HuH-7 (cell line): ENCODE measurements at regions not wholly inside any gene's neighbourhood (a gene's known extent, or its start where the extent isn't known, plus 50 kb on each side); places are given as distances from the start of the nearest gene placed in this dataset.
"Not testable (repeated sequence)": the region's sequence is repeated elsewhere in the genome, so short reads cannot be mapped to it uniquely, and the experiment has no call there.

Experiments used
- DNase-seq: peaks from one replicate; pipeline ENCODE4 v3.0.0; 2011; ENCODE audit warnings: low spot score

DNA sequence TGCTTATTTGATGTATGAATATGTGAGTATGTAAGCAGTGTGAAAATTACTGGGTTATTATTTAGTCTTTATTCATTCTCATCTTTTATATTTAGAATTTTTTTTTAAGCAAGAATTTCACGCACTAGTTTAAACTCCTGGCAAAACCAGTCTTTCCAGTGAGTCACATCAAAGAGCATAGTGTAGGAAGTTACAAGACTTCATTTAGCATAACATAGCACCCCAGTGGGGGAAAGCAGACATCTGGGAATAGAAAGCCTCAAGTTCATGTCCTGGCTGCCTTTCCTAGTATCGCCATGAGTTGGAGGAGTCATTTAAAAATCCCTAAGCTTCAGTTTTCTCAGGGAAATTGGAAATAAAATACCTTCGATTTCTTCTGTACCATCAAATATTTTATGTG, 408.3 kb downstream of the NUP35 start:
- no peak for DNase-seq

DNA sequence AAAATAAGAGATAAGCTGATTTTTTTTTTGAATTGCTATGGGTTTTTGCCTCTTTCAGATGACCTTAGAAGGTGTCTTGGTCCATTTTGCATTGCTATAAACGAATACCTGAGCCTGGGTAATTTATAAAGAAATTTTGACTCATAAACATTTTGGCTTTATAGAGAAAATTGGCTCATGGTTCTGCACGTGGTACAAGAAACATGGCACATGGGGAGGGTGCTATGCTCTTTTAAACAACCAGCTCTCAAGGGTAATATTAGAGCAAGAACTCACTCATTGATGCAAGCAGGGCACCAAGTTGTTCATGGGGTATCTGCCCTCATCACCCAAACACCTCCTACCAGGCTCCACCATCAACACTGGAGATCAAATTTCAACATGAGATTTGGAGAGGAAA, 408.8 kb downstream of the NUP35 start:
- no peak for DNase-seq

DNA sequence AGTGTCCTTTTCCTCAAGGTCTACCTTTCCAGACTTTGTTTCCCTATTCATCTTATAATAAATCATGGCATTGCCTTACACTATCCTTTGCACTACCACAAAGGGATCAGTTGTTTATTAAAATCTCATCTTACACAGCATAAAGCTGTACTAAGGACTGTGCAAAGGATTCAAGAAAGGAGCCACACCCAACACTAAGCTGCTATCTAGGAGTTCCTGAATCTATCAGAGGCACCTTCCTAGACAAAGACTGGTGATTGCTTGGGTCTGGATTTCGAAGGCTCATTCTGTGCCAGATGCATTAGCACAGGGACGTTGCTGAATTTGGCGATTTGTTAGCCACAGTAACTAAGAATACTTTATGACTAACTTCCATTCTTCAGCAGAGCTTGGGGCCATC, 412.0 kb downstream of the NUP35 start:
- DNase-seq, result no peak

DNA sequence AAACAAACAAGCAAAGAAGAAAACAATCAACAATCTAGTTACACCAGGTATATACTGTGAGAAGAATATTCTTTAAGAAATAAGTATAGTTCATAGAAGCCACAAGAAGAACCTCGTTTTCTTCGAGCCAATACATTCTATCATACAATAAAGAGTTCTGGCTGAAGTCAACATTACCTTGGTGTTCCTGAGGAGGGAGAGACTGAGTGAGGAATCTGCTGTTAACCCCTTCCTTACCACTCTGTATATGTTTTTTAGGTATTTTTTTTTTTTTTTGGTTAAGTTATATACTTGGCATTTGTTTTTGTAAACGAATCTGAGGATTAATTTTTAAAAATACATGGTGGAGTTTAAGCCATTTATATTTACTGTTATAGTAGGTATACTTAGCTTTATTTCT, 412.5 kb downstream of the NUP35 start:
- DNase-seq, result no peak

DNA sequence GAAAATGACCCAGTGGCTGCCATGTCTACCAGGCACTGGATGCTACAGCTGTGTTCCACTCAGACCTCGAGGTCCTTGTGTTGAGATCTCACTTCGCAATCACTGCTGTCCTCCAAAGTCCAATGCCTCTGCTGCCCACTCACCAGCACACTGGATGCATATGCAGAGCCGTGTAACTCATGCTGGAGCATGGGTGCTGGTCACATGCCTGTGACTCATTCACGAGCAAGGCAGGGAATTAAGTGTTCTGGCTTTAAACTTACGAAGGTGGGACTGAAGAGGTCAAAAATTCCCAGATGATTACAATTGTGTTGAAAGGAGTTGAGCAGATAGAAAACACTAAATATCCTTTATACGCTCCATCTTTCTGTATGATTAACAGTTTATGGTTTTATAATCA, 417.5 kb downstream of the NUP35 start:
- DNase-seq, result peak; percentile 8

DNA sequence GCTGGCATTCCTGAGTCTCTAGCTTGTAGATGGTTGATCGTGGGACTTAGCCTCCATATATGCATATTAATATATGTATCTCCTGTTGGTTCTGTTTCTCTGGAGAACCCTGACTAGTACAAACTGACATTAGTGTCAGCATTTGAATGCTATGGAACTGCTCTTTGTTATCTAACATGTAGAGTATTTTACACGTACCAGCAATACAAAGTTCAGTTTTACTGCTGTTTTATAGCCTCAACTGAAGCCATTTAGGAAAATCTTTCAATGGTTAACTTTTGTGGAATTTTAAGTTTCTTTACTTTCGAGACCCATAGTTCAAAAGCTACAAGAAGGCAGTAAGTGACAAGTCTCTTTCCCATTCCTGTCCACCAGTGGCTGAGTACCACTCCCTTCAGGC, 418.4 kb downstream of the NUP35 start:
- peak; percentile 27 for DNase-seq

DNA sequence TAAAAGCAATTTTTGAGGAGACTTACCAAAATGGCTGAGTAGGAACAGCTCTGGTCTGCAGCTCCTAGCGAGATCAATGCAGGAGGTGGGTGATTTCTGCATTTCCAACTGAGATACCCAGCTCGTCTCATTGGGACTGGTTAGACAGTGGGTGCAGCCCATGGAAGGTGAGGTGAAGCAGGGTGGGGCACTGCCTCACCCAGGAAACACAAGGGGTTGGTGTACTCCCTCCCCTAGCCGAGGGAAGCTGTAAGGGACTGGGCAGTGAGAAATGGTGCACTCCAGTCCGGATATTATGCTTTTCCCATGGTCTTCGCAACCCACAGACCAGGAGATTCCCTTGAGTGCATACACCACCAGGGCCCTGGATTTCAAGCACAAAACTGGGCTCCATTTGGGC, 419.0 kb downstream of the NUP35 start:
- DNase-seq, result no peak

DNA sequence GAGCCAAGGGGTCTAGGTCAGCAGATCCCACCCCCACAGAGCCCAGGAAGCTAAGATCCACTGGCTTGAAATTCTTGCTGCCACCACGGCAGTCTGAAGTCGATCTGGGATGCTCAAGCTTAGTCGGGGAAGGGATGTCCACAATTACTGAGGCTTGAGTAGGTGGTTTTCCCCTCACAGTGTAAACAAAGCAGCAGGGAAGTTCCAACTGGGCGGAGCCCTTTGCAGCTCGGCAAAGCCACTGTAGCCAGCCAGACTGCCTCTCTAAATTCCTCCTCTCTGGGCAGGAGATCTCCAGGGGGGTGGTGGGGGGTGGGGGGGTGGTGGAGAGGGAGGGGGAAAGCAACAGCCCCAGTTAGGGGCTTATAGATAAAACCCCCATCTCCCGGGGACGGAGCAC, 419.5 kb downstream of the NUP35 start:
- DNase-seq, result peak; percentile 17

DNA sequence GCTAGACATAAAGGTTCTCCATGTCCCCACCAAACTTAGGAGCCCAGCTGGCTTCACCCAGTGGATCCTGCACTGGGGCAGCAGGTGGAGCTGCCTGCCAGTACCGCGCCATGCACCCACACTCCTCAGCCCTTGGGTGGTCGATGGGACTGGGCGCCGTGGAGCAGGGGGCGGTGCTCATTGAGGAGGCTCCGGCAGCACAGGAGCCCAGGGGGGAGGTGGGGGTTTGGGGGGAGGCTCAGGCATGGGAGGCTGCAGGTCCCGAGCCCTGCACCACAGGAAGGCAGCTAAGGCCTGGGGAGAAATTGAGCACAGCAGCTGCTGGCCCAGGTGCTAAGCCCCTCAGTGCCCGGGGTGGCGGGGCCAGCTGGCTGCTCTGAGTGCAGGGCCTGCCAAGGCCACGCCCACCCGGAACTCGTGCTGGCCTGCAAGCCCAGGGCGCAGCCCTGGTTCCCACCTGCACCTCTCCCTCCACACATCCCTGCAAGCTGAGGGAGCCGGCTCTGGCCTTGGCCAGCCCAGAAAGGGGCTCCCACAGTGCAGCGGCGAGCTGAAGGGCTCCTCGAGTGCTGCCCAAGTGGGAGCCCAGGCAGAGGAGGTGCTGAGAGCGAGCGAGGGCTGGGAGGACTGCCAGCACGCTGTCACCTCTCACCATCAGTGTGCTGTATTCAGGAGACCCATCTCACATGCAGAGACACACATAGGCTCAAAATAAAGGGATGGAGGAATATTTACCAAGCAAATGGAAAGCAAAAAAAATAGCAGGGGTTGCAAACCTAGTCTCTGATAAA, 422.5 kb downstream of the NUP35 start:
- not testable (repeated sequence) for DNase-seq

DNA sequence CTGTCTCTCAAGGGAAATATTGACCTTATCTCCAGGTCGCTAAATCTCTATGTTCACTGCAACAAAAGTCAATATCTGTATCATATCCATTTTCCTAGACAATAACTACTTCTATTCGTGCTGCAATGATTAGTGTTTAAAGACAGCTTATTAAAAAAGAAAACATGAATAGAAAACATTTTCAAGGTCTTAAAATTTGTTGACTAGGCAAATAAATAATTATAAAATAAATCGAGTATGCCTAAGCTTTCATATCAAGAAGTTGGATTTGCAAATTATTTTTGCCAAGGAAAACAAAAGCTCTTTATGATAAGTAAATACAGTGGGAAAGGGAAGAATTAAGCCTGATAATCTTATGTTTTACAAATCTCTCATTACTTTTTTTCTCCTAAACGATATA, 428.5 kb downstream of the NUP35 start:
- no peak for DNase-seq

DNA sequence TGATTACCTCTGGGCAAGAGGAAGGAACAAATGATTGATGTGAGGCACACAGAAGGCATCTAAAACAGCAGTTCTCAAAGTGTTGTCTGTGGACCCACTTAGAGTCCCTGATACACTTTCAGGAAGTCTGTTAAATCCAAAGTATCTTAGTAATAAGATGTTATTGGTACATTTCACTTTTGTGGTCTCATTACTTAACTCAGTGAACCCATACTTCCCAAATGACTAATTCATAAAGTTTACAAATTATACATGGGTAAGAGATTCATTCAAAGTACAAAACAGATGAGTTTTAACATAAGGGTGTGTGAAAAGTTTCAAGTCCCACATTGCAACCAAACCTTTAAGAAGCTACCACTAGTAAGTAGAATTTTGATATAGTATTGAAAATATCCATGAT, 440.5 kb downstream of the NUP35 start:
- DNase-seq, result no peak

DNA sequence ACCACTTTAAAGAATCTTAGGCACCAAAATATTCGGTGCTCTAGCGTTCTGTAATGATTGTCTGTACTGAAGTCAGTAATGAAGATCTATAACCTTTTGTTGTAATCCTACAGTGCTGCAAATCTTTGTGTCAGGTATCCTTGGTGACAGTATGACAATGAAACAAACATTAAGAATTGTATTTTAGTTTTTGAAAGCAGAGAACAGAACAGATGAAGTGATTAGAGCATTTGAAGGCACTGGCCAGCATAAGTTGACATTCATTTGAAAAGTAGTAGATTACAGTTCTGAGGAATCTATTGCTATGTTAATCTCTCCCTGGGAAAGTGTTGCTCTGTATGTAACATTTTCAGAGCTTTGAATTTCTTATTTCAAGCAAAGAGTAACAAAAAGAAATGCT, 451.2 kb downstream of the NUP35 start:
- DNase-seq, result no peak

DNA sequence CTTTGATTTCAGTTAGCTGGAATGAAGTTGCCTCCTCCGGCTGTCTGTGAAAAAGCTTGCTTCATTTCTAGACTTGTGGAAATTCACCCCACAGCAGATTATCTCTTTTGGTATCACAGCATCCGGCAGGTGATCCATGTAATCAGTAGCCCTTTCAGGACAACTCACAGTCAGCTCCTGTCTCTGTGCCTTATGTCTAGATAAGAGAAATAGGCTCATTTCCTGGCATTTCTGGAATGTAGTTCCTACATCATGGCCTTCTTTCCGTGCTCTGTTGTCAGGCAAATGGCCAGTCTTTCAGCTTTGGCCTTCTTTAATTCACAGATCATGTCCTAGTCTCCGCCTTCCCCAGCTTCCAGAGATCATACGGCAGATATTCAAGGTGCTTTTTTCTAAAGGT, 455.4 kb downstream of the NUP35 start:
- DNase-seq, result no peak

DNA sequence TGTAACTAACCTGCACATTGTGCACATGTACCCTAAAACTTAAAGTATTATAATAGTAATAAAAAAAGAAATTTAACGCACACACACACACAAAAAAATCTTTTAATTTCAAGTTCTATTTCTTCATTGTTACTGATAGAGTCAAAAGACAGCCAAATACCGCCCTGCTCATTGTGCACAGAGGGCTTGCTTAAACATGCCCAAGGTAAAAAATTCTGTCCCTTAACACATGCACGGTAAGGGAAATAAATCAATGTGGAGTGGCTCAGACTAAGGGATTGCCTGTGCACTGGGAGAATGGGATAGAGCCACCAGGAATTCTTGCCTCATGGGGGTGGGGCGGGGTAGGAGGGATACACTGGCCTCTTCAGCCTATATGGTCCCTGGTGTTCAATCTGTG, 468.0 kb downstream of the NUP35 start:
- DNase-seq, result no peak

DNA sequence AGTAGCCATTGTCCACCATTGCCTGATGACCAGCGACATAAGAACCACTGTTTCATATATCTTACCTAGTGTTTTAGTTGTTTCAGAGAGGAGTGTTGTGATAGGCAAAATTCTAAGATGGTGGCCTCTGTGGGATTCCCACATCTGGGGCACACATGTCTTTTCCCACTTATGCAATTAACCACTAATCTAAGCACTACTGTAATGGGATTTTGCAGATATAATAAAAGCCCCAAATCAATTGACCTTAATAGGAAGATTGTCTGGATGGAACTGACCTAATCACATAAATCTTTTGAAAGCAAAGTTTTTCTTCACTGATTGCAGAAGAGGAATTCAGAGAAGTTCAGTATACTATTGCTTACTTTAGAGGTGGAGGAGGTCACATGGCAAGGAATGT, 469.9 kb downstream of the NUP35 start:
- no peak for DNase-seq

DNA sequence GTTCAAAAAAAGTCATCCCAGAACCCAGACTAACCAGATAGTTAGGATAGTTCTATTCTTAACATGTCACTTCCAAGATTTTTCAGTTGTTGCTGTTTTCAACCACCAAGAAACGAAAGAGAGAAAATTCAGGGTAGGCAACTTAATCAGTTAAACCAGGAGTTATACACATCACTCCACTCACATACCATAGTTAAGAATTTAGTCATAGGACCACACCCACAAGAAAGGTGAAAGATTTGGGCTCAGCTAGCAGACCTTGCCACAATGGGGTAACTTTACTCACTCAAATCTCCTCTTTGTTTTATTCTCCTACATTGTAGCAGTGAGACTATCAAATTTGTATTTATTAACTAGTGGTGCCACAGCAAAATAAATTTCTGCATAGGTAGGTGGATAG, 473.6 kb downstream of the NUP35 start:
- DNase-seq, result no peak

DNA sequence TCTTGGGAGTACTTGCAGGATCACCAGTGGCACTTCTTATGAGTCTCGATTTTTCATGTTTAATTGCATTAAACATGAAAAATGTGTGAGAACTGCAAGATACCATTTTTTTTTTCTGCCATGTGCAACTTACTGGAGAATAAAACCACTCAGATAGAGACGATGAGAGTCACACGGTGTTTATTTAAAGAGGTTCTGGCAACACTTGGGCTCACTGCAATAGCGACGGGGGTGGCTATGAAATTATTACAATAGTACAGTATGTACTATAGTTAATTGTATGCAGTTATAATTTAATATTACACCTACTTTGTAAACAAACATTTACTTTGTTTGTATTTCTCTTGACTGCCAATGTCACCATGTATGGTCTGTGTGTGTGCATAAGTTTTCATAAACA, 479.8 kb downstream of the NUP35 start:
- no peak for DNase-seq

DNA sequence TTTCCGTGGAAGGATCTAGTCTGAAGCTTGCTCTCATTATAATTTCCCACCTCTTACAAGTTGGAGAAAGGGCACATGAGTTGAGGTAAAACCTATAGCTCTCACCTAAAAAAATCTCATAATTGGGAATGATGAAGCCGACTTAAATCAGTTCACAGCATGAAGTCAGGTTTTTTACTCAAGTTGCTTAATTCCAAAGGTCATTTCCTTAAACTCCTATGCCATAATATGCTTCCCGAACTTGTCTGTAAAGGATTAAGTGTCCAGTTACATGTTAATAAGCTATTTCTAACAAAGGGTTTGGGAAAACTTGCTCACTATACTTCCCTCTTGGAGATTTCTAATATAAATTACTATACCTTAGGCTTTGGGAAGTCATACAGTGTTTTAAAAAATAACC, 481.2 kb downstream of the NUP35 start:
- DNase-seq, result no peak

DNA sequence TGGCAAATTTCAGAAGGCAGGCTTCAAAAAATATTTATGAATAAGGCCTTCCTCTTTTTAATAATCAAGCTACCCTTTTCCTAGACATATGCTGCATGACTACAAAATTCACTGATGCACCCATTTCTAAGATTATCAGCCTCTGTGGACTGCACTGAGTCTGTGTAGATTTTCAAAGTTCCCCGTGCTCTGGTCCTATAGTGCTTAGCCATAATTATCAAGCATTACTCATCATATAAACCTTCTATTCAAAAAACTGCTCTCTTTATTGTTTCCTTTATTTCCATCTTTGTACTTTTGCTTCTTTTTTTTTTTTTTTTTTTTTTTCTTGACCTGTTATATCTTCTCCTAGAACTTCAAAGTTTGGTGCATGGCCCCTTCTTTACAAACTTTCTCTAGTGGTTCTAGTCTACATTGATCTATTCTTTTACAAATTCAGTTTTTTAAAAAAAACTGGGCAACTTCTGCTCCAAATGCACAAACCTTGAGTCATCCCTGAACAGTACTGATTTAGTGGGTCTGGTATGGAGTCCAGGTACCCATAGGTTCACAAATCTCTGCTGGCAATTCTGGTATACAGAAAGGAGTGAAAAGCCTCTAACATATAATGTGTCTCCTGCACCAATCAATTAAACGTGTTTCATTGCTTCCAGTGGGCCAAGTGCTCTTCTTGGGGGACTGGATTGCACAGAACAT, 481.9 kb downstream of the NUP35 start:
- DNase-seq, result no peak

DNA sequence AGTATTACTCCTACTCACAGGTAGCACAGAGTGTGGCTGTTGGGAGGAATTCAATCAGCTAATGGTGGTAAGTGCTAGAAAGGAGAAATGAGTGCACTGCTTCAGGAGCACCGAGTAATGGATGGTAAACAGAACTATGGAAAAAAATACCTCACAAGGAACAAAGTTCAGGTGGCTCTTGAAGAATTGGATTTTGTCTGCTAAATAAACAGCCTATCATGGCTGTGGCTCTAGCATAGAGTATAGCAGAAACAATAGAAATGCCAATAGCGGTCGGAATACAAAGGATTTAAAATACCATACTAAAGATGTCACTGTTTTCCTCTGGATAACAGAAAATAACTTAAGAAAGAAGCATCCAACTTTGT, 482.5 kb downstream of the NUP35 start:
- DNase-seq, result no peak

DNA sequence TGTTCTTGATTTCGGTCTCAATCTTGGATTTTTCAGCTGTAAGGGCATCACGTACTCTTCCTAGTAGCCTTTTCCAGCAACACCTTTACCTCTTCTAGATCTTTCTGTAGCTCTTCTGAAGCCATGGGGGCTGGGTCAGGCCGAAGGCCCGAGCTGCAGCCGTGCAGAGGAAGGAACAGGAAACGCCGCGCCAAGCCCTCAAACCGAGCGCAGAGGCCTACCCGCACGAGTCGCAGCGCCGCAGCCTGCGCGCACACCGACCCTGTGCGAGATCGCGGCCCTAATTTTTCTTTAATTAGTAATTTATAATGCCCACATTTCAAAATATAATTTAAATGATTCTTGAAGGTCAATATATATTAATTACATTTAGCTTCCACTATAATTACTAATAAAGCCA, 483.8 kb downstream of the NUP35 start:
- DNase-seq, result no peak

DNA sequence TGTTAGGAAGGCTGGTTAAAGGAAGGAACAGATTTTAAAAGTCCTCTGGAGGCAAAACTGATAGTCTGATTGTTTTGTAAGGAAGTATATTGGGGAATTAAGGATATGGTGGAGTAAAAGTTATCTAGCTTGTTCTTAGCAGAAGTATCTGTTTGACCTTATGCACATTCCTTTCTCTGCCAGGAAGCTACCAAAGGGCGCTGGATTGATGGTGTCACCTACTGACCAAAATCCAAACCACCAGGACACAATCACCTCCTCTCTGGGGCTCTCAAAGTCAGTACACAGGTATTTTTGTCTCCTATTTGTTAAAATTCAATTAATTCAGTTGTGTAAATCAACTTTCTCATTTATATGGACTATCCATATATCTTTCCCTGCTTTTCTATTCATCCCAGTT, 484.5 kb downstream of the NUP35 start:
- DNase-seq, result no peak

DNA sequence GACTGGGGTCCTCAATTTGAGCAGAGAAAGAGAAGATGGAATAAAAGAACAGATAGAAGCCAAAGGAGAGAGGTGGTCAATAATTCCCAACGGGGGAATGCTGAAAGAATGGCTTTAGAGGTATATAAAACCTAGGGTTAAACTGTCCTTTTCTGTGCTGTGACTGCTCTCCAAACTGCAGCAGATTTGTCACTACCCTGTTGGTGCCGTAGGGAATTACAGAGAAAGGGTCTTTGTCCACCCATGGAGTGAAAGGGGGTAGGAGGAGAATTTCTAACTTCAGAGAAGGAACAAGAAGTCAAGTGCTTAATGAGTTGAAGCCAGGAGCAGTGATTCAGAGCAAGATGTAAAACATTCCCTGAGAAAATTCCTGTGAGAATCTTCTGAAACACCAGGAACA, 486.5 kb downstream of the NUP35 start:
- peak; percentile 8 for DNase-seq

DNA sequence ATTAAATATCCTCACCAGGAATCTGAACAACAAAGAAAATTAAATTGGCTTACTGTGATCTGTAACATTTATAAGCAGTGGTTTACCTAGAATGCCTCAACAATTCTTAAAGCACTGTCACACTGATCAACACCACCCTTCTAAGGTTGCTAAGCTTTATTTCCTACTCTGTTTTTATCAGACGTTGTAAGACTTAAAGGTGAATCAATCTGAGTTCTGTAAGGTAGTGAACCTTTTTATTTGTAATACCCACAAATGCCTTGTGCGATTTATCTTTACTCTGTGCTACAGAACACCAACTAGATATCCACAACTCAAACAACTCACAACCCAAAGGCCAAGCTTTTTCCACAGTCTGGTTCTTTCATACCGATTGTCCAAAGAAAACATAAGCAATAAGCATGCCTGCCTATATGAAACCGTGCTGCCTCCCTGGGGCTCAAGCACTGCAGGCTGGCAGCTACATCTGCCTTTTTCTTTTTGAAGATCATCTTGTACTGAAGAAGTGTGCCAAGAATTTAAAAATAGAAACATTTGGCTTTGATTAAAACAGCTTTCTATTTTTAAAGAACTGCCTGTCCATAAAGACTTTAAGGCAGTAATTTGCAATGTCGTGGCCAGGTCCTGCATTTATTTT, 490.7 kb downstream of the NUP35 start:
- DNase-seq, result no peak
